ENCODE measurements at regions not wholly inside any gene's neighbourhood (a gene's known extent, or its start where the extent isn't known, plus 50 kb on each side); places are given as distances from the start of the nearest gene placed in this dataset.

DNA sequence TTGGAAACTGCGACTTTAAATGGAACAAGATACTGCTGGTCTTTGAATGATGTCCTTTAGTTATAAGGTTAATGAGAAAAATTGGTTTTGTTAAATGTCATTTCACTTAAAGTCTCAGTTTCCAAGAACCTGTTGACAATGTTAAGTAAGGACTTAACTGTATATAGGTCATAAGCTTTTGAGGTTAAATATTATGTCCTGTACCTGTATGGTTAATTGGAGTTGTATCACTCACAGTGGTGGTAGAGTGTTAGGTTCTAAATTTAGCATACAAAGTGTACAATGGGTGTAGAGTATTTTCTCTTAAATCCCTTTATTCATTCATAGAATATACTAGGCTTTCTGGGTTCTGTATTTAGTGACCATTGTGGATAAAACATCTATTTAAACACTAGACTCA is 110.2 kb downstream of the HAUS1 start:
- no peaks in the 10 kb centered on the region for H3K36me3 ChIP-seq (ENCODE audit: control insufficient read depth, insufficient read depth, low read length)
- CTCF ChIA-PET, result no interaction called here
- no peak for ATAC-seq
- H3K27ac ChIP-seq (ENCODE audit: low read length), result no peak overlapping the region
- no peaks in the 10 kb centered on the region; the same call in 1 of the 2 replicates for H3K4me1 ChIP-seq (ENCODE audit: control insufficient read depth, insufficient read depth, low read length)
- in situ Hi-C loops (cut with HindIII; ENCODE audit: low pct_unique_long_range_greater_than_20kb, low sequenced_read_pairs), result no loop called here
- POLR2A ChIA-PET, result no interaction called here
- BruUV-seq (replicated peaks), result no TSS peak
- no peak for DNase-seq (ENCODE audit: low read depth, low spot score)
- intact Hi-C loops (cut with micrococcal nuclease; ENCODE audit: unreplicated experiment), result no loop called here
- H3K27me3 ChIP-seq (ENCODE audit: control insufficient read depth, insufficient read depth, low read length), result no peaks in the 10 kb centered on the region
- H3K9me3 ChIP-seq (ENCODE audit: control insufficient read depth, insufficient read depth, low read depth, low read length), result no peaks in the 10 kb centered on the region
- no peak overlapping the region for H3K4me3 ChIP-seq (ENCODE audit: low read depth in 2 of 2, low read length in 2 of 2)
- TF ChIP-seq CTCF (IDR thresholded peaks at IDR 0.05) (no peak), POLR2AphosphoS5 (IDR thresholded peaks at IDR 0.05; ENCODE audit: low read depth, low read length) (no peak), SIN3A (IDR thresholded peaks at IDR 0.05; ENCODE audit: borderline replicate concordance, insufficient read depth, low read depth, low read length) (no peak), TCF7L2 (IDR thresholded peaks at IDR 0.05; ENCODE audit: low read depth, low read length) (no peak)
- TF ChIP-seq, protein P1, sequence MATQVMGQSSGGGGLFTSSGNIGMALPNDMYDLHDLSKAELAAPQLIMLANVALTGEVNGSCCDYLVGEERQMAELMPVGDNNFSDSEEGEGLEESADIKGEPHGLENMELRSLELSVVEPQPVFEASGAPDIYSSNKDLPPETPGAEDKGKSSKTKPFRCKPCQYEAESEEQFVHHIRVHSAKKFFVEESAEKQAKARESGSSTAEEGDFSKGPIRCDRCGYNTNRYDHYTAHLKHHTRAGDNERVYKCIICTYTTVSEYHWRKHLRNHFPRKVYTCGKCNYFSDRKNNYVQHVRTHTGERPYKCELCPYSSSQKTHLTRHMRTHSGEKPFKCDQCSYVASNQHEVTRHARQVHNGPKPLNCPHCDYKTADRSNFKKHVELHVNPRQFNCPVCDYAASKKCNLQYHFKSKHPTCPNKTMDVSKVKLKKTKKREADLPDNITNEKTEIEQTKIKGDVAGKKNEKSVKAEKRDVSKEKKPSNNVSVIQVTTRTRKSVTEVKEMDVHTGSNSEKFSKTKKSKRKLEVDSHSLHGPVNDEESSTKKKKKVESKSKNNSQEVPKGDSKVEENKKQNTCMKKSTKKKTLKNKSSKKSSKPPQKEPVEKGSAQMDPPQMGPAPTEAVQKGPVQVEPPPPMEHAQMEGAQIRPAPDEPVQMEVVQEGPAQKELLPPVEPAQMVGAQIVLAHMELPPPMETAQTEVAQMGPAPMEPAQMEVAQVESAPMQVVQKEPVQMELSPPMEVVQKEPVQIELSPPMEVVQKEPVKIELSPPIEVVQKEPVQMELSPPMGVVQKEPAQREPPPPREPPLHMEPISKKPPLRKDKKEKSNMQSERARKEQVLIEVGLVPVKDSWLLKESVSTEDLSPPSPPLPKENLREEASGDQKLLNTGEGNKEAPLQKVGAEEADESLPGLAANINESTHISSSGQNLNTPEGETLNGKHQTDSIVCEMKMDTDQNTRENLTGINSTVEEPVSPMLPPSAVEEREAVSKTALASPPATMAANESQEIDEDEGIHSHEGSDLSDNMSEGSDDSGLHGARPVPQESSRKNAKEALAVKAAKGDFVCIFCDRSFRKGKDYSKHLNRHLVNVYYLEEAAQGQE (IDR thresholded peaks at IDR 0.05; ENCODE audit: insufficient read depth in 1 of 2, low read depth in 2 of 2, low read length in 1 of 2), result no peak

DNA sequence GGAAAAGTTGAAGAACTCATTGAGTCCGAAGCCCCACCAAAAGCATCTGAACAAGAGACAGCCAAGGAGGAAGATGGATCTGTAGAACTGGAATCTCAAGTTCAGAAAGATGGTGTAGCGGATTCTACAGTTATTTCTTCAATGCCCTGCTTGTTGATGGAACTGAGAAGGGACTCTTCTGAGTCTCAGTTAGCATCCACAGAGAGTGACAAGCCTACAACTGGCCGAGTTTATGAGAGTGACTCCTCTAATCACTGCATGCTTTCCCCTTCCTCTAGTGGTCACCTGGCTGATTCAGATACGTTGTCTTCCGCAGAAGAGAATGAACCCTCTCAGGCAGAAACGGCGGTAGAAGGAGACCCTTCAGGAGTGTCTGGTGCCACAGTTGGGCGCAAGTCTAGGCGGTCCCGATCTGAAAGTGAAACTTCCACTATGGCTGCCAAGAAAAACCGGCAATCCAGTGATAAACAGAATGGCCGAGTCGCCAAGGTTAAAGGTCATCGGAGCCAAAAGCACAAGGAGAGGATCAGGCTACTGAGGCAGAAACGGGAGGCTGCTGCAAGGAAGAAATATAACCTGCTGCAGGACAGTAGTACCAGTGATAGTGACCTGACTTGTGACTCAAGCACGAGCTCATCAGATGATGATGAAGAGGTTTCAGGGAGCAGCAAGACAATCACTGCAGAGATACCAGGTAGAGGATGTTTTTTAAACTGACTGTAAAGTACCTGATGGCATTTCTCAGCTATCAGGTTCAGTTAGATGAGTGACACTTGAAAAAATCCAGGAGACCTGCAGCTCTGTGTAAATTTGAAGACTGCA is 111.9 kb downstream of the HAUS1 start:
- no TSS peak for BruUV-seq (replicated peaks)
- in situ Hi-C loops (cut with HindIII; ENCODE audit: low pct_unique_long_range_greater_than_20kb, low sequenced_read_pairs), result no loop called here
- Histone ChIP-seq H3K9me3 (ENCODE audit: control insufficient read depth, insufficient read depth, low read depth, low read length) (no peaks in the 10 kb centered on the region), H3K27ac (ENCODE audit: low read length) (peak overlapping the region; percentile 44; the same call in 1 of the 2 replicates), H3K4me3 (ENCODE audit: low read depth in 2 of 2, low read length in 2 of 2) (peak overlapping the region; percentile 14 to 50; a peak in 3 of 4 replicates), H3K36me3 (ENCODE audit: control insufficient read depth, insufficient read depth, low read length) (no peaks in the 10 kb centered on the region), H3K27me3 (ENCODE audit: control insufficient read depth, insufficient read depth, low read length) (no peaks in the 10 kb centered on the region), H3K4me1 (ENCODE audit: control insufficient read depth, insufficient read depth, low read length) (no peaks in the 10 kb centered on the region; the same call in 1 of the 2 replicates)
- ATAC-seq (peak; percentile 62; the same call in 1 of the 2 replicates), DNase-seq (ENCODE audit: low read depth, low spot score) (no peak)
- CTCF ChIA-PET, result interaction anchor here (0.9 kb wide), 1 partner anchor 43 kb away, joined by 3 read pairs; a partner anchor contains a TSS
- intact Hi-C loops (cut with micrococcal nuclease; ENCODE audit: unreplicated experiment), result loop anchor here (5.0 kb wide), 1 partner anchor 44 kb away; a partner anchor contains a TSS
- TF ChIP-seq, protein P1 (IDR thresholded peaks at IDR 0.05; ENCODE audit: insufficient read depth in 1 of 2, low read depth in 2 of 2, low read length in 1 of 2), result no peak
- TF ChIP-seq TCF7L2 (IDR thresholded peaks at IDR 0.05; ENCODE audit: low read depth, low read length) (no peak), POLR2AphosphoS5 (IDR thresholded peaks at IDR 0.05; ENCODE audit: low read depth, low read length) (no peak), CTCF (IDR thresholded peaks at IDR 0.05) (no peak), SIN3A (IDR thresholded peaks at IDR 0.05; ENCODE audit: borderline replicate concordance, insufficient read depth, low read depth, low read length) (no peak)
- POLR2A ChIA-PET, result no interaction called here

All from Panc1 (cell line).